Inflammatory macrophage (primary cell): ENCODE measurements at regions not wholly inside any gene's neighbourhood (a gene's known extent, or its start where the extent isn't known, plus 50 kb on each side); places are given as distances from the start of the nearest gene placed in this dataset.

Experiments
- DNase-seq, 2 donors: peaks; one replicate each; pipeline ENCODE4 v3.0.0-alpha.2; 2020 to 2022

- DNase-seq = no peak
Observed at GRCh38 chr17:72303787-72304733, 183.2 kb downstream of the SOX9 start.

GRCh38 chr17:72304859-72305258 is 184.0 kb downstream of the SOX9 start:
- no peak for DNase-seq

- DNase-seq = no peak
Observed at GRCh38 chr17:72305472-72305871, 184.7 kb downstream of the SOX9 start.

- DNase-seq = no peak
Observed at GRCh38 chr17:72306037-72306436, 185.2 kb downstream of the SOX9 start.

GRCh38 chr17:72307836-72308235 is 187.0 kb downstream of the SOX9 start:
- no peak for DNase-seq

GRCh38 chr17:72308744-72309385 is 188.0 kb downstream of the SOX9 start:
- no peak for DNase-seq

- no peak for DNase-seq
Observed at GRCh38 chr17:72311004-72311403, 190.2 kb downstream of the SOX9 start.

- no peak for DNase-seq
Observed at GRCh38 chr17:72315122-72315913, 194.5 kb downstream of the SOX9 start.

- DNase-seq = no peak
Observed at GRCh38 chr17:72318131-72318530, 197.3 kb downstream of the SOX9 start.

GRCh38 chr17:72321896-72322295 is 201.1 kb downstream of the SOX9 start:
- DNase-seq = no peak

GRCh38 chr17:72332367-72332766 is 211.5 kb downstream of the SOX9 start:
- DNase-seq = no peak

GRCh38 chr17:72333570-72333969 is 212.8 kb downstream of the SOX9 start:
- DNase-seq = no peak

- DNase-seq = no peak
Observed at GRCh38 chr17:72334205-72334604, 213.4 kb downstream of the SOX9 start.

- no peak for DNase-seq
Observed at GRCh38 chr17:72336026-72336803, 215.4 kb downstream of the SOX9 start.

GRCh38 chr17:72336804-72337070 is 215.9 kb downstream of the SOX9 start:
- DNase-seq = no peak

GRCh38 chr17:72338304-72338703 is 217.5 kb downstream of the SOX9 start:
- DNase-seq = no peak

- no peak for DNase-seq
Observed at GRCh38 chr17:72338847-72339790, 218.3 kb downstream of the SOX9 start.

GRCh38 chr17:72340836-72341235 is 220.0 kb downstream of the SOX9 start:
- no peak for DNase-seq

- no peak for DNase-seq
Observed at GRCh38 chr17:72342061-72342460, 221.2 kb downstream of the SOX9 start.

GRCh38 chr17:72342627-72343527 is 222.1 kb downstream of the SOX9 start:
- DNase-seq = no peak
